Fibroblast of villous mesenchyme (primary cell): ENCODE measurements at regions not wholly inside any gene's neighbourhood (a gene's known extent, or its start where the extent isn't known, plus 50 kb on each side); places are given as distances from the start of the nearest gene placed in this dataset.

Experiments
- DNase-seq: peaks from one replicate; pipeline ENCODE4 v3.0.0-alpha.2; 2010; ENCODE audit warnings: low read depth
- H3K4me3 ChIP-seq: 2 replicates; pipeline ENCODE4 v1.5.1; 2011; ENCODE audit warnings: low read depth, mild to moderate bottlenecking, low read length
- TF ChIP-seq, protein P1 (sequence below): IDR thresholded peaks from 2 replicates; pipeline ENCODE4 v1.5.1; 2012; ENCODE audit warnings: low read depth, mild to moderate bottlenecking, low read length; ENCODE audit not compliant: insufficient read depth

DNA sequence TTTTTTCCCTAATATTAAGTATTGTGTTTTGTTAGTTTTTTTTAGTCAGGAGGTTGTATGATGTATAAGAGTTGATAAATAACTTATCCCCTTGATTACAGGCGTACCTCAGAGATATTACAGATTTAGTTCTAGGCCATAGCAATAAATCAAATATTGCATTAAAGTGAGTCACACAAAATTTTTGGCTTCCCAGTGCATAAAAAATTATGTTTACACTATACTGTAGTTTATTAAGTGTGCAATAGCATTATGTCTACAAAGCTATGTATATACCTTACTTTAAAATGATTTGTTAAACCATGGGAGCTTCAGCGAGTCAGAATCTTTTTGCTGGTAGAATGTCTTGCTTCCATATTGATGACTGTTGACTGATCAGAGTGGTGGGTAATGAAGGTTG lies 1180.6 kb upstream of the CDH18 start:
- no peak overlapping the region for H3K4me3 ChIP-seq
- DNase-seq: no peak
- TF ChIP-seq, protein P1, sequence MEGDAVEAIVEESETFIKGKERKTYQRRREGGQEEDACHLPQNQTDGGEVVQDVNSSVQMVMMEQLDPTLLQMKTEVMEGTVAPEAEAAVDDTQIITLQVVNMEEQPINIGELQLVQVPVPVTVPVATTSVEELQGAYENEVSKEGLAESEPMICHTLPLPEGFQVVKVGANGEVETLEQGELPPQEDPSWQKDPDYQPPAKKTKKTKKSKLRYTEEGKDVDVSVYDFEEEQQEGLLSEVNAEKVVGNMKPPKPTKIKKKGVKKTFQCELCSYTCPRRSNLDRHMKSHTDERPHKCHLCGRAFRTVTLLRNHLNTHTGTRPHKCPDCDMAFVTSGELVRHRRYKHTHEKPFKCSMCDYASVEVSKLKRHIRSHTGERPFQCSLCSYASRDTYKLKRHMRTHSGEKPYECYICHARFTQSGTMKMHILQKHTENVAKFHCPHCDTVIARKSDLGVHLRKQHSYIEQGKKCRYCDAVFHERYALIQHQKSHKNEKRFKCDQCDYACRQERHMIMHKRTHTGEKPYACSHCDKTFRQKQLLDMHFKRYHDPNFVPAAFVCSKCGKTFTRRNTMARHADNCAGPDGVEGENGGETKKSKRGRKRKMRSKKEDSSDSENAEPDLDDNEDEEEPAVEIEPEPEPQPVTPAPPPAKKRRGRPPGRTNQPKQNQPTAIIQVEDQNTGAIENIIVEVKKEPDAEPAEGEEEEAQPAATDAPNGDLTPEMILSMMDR: no peak

DNA sequence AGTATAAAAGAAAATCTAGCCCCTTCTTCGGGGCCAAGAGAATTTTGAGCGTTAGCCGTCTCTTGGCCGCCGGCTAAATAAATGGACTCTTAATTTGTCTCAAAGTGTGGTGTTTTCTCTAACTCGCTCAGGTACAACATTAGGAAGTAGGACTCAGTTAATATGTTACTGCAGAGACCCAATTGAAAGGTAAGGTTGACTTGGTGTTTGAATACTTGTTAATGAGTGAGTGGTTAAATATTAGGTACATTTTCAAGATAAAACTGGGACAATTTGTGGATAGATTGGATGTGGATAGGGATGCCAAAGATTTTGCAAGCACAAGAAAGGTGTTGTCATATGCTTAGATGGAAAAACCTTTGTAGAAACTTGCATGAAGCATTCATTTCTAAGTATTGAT lies 1177.3 kb upstream of the CDH18 start:
- TF ChIP-seq, protein P1: no peak

DNA sequence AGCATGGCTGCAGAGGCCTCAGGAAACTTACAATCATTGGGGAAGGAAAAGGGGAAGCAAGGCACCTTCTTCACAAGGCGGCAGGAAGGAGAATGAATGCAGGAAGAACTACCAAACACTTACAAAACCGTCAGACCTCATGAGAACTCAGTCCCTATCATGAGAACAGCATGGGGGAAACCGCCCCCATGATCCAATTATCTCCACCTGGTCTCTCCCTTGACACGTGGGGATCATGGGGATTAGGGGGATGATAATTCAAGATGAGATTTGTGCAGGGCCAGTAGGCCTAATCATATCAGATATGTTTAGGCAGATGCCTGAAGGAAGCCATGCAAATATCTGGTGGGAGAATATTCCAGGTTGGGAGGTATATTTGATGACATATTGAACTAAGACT lies 1176.4 kb upstream of the CDH18 start:
- no peak overlapping the region for H3K4me3 ChIP-seq
- TF ChIP-seq, protein P1: no peak
- DNase-seq: no peak

More for the DNA sequence above, 1177.3 kb upstream of the CDH18 start:
- no peak for DNase-seq
- H3K4me3 ChIP-seq: no peak overlapping the region

DNA sequence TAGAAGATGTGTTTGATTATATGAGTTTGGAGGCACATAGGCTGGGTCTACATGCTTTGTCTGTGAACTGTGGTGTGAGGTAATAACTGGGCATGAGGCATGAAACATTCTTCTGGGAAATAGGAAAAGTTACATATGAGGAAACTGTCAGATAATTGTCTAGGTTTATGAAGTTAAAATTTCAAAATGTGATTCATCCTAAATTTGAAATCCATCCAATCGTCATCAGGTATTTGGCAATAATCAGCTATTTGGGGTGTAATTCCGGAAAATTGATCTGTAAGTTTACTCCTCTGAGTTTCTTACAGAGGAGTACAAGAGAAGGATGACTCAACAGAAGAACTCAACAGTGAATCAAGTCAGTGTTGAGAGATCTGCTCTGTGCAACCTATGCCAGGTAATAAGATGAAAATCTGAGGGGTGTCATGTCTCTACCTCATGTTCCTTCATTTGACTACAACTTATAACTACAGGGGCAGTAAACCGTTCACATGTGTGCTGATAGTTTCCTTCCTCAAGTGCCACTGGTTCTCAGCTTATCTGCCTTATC lies 1171.6 kb upstream of the CDH18 start:
- DNase-seq: no peak
- no peak overlapping the region for H3K4me3 ChIP-seq
- TF ChIP-seq, protein P1: no peak

DNA sequence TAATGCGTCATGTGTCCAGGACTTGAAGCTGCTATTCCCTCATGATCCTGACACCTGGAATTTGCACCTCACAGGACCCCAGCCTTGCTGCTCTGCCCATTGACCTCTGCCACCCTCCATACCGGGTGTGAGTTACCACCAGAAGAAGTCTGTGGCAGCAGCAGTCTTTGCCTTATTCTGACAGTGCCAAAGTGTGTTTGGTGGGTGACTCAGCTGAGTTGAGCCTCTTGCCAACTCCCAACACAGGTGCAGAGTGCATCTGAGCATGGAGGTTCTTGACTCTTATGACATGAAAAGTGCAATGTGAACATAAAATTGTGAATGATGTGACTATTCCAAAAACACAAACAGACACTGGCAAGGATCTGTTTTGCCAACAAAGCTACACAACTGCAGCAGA lies 1166.5 kb upstream of the CDH18 start:
- TF ChIP-seq, protein P1: no peak
- H3K4me3 ChIP-seq: no peak overlapping the region
- DNase-seq: no peak

DNA sequence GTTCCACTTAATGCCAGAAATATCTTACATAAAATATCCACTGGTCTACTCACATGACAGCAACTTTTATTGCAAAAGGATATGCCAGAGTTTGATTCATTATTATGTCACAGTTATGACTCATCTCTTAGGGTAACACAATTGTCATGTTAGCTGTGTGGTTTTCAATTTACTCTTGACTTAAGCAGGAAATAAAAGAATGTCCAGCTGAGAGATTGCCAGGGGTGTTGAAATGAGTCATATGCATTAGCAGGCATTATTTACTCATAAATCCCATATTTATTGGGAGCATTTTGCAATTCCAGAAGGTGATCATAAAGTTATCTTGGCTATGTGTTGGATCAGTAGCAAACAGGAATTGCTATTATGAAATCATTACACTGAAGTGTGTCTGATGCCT lies 1164.6 kb upstream of the CDH18 start:
- TF ChIP-seq, protein P1: no peak
- H3K4me3 ChIP-seq: no peak overlapping the region
- peak; percentile 14 for DNase-seq

DNA sequence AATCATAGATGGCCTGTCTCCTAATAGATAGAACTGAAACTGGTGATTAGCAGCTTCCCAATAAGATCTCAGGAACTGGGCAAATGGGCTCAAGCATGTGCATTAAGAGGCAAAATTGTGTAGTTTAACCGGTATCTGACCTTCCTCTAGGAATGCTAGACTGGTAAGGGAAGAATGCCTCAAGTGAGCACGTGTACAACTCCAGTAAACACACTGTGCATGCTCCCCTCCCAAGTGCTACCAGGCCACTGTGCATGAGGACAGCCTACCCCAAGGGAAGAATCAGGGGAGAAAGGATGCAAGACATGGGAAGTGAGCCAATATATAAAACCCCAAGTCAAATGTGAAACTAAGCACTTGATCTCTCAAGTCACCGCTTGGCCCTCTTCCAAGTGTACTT lies 1157.4 kb upstream of the CDH18 start:
- DNase-seq: no peak
- TF ChIP-seq, protein P1: no peak
- no peak overlapping the region for H3K4me3 ChIP-seq
